Kidney epithelial cell (primary cell): ENCODE measurements at regions not wholly inside any gene's neighbourhood (a gene's known extent, or its start where the extent isn't known, plus 50 kb on each side); places are given as distances from the start of the nearest gene placed in this dataset.

ENCODE experiments used
- DNase-seq: peaks from one replicate; pipeline ENCODE4 v3.0.0-alpha.2; 2010; ENCODE audit warnings: low read depth
- H3K27me3 ChIP-seq: 2 replicates; pipeline ENCODE4 v1.6.0; 2011; ENCODE audit warnings: low read length; ENCODE audit not compliant: control insufficient read depth, insufficient read depth
- H3K36me3 ChIP-seq: 2 replicates; pipeline ENCODE4 v1.5.1; 2011; ENCODE audit warnings: low read length; ENCODE audit not compliant: control insufficient read depth, insufficient read depth
- H3K4me3 ChIP-seq: 2 replicates; pipeline ENCODE4 v1.5.1; 2011; ENCODE audit warnings: low read depth, mild to moderate bottlenecking, control low read depth, low read length
- CTCF ChIP-seq: IDR thresholded peaks from 2 replicates; pipeline ENCODE4 v1.5.1; 2011; ENCODE audit warnings: mild to moderate bottlenecking, moderate library complexity, low read length, control low read depth, inconsistent platforms; ENCODE audit not compliant: insufficient read depth, poor library complexity, severe bottlenecking

- Histone ChIP-seq H3K4me3 (no peak overlapping the region), H3K36me3 (no peaks in the 10 kb centered on the region), H3K27me3 (no peaks in the 10 kb centered on the region)
- no peak for DNase-seq
- no peak for TF ChIP-seq CTCF
These were observed 279.2 kb downstream of the PIK3R1 start for GRCh38 chr5:68494771-68495170.

GRCh38 chr5:68499987-68500386 is 284.4 kb downstream of the PIK3R1 start:
- Histone ChIP-seq H3K27me3 (no peaks in the 10 kb centered on the region), H3K36me3 (no peaks in the 10 kb centered on the region), H3K4me3 (no peak overlapping the region)
- TF ChIP-seq CTCF, result no peak
- no peak for DNase-seq

GRCh38 chr5:68500813-68501212 is 285.3 kb downstream of the PIK3R1 start:
- H3K36me3 ChIP-seq, result no peaks in the 10 kb centered on the region
- no peak overlapping the region for H3K4me3 ChIP-seq
- DNase-seq, result no peak
- H3K27me3 ChIP-seq, result no peaks in the 10 kb centered on the region
- no peak for TF ChIP-seq CTCF

- Histone ChIP-seq H3K4me3 (no peak overlapping the region), H3K36me3 (no peaks in the 10 kb centered on the region), H3K27me3 (no peaks in the 10 kb centered on the region)
- TF ChIP-seq CTCF, result no peak
- no peak for DNase-seq
These were observed 287.0 kb downstream of the PIK3R1 start for GRCh38 chr5:68502531-68502930.

- DNase-seq, result no peak
- no peaks in the 10 kb centered on the region for H3K36me3 ChIP-seq
- no peaks in the 10 kb centered on the region for H3K27me3 ChIP-seq
- no peak overlapping the region for H3K4me3 ChIP-seq
- no peak for TF ChIP-seq CTCF
These were observed 288.8 kb downstream of the PIK3R1 start for GRCh38 chr5:68504306-68504705.
